Loucy (cell line): ENCODE measurements at regions not wholly inside any gene's neighbourhood (a gene's known extent, or its start where the extent isn't known, plus 50 kb on each side); places are given as distances from the start of the nearest gene placed in this dataset.

ENCODE experiments used
- H2AFZ ChIP-seq: fragments of 200-600 bp; sonication (generic); 2 replicates; pipeline ENCODE4 v1.6.0; 2016; ENCODE audit warnings: antibody characterized with exemption, mild to moderate bottlenecking, low read length, moderate library complexity
- H3F3A ChIP-seq: fragments of 200-600 bp; 2 replicates; pipeline ENCODE4 v1.6.0; 2016; ENCODE audit warnings: antibody characterized with exemption, low read depth, mild to moderate bottlenecking
- H3K27me3 ChIP-seq: fragments of 200-600 bp; sonication (generic); 2 replicates; pipeline ENCODE4 v1.6.1; 2014; ENCODE audit warnings: low read length, mild to moderate bottlenecking; ENCODE audit not compliant: insufficient read depth, poor library complexity, severe bottlenecking
- H3K36me3 ChIP-seq: fragments of 200-600 bp; sonication (generic); 2 replicates; pipeline ENCODE4 v1.6.1; 2016; ENCODE audit warnings: low read length; ENCODE audit not compliant: insufficient read depth
- H3K4me1 ChIP-seq: fragments of 200-600 bp; sonication (generic); 2 replicates; pipeline ENCODE4 v1.5.1; 2014; ENCODE audit warnings: low read length, mild to moderate bottlenecking; ENCODE audit not compliant: insufficient read depth, poor library complexity, severe bottlenecking
- H3K4me2 ChIP-seq: fragments of 200-600 bp; sonication (generic); 2 replicates; pipeline ENCODE4 v1.6.0; 2014; ENCODE audit warnings: antibody characterized with exemption, low read length, low read depth, mild to moderate bottlenecking; ENCODE audit not compliant: poor library complexity, severe bottlenecking
- H3K4me3 ChIP-seq: fragments of 200-600 bp; sonication (generic); 2 replicates; pipeline ENCODE4 v1.5.1; 2014; ENCODE audit warnings: low read length, mild to moderate bottlenecking, mixed read lengths; ENCODE audit not compliant: poor library complexity, severe bottlenecking
- H3K79me2 ChIP-seq: fragments of 200-600 bp; sonication (generic); 2 replicates; pipeline ENCODE4 v1.6.1; 2014; ENCODE audit warnings: low read length; ENCODE audit not compliant: insufficient read depth
- H3K9ac ChIP-seq: fragments of 200-600 bp; sonication (generic); 2 replicates; pipeline ENCODE4 v1.6.0; 2014; ENCODE audit warnings: mild to moderate bottlenecking, low read depth, low read length, moderate library complexity; ENCODE audit not compliant: poor library complexity, severe bottlenecking
- H3K9me2 ChIP-seq: fragments of 200-600 bp; sonication (generic); replicated peaks from 2 replicates; pipeline ENCODE4 v1.6.1; 2016; ENCODE audit warnings: low read depth, low read length, mixed read lengths
- H3K9me3 ChIP-seq: fragments of 200-600 bp; sonication (generic); 2 replicates; pipeline ENCODE4 v1.6.1; 2014; ENCODE audit warnings: mild to moderate bottlenecking, antibody characterized with exemption, low read length, low read depth; ENCODE audit not compliant: insufficient read depth
- H4K20me1 ChIP-seq: fragments of 200-600 bp; sonication (generic); 2 replicates; pipeline ENCODE4 v1.6.0; 2014; ENCODE audit warnings: antibody characterized with exemption, low read length, mild to moderate bottlenecking; ENCODE audit not compliant: insufficient read depth, poor library complexity, severe bottlenecking
- CTCF ChIP-seq: fragments of 200-600 bp; sonication (generic); conservative IDR thresholded peaks from 2 replicates; pipeline ENCODE4 v1.5.1; 2014; ENCODE audit warnings: mild to moderate bottlenecking, antibody characterized with exemption, low read length
- EZH2phosphoT487 ChIP-seq: fragments of 200-600 bp; IDR thresholded peaks from 2 replicates; pipeline ENCODE4 v1.6.1; 2018; ENCODE audit warnings: antibody characterized with exemption, mild to moderate bottlenecking, moderate library complexity, borderline replicate concordance

GRCh38 chr5:173744551-173744950 is 128.1 kb upstream of the BOD1 start:
- Histone ChIP-seq H3K9ac (no peak overlapping the region), H3F3A (no peaks in the 10 kb centered on the region), H3K4me3 (no peak overlapping the region), H2AFZ (no peak overlapping the region), H3K79me2 (no peaks in the 10 kb centered on the region), H3K9me2 (no peaks in the 10 kb centered on the region), H3K4me1 (no peaks in the 10 kb centered on the region), H3K36me3 (no peaks in the 10 kb centered on the region), H3K4me2 (no peak overlapping the region), H3K9me3 (no peaks in the 10 kb centered on the region), H4K20me1 (no peaks in the 10 kb centered on the region), H3K27me3 (no peaks in the 10 kb centered on the region)
- TF ChIP-seq CTCF = no peak
- no peak for TF ChIP-seq EZH2phosphoT487

DNA sequence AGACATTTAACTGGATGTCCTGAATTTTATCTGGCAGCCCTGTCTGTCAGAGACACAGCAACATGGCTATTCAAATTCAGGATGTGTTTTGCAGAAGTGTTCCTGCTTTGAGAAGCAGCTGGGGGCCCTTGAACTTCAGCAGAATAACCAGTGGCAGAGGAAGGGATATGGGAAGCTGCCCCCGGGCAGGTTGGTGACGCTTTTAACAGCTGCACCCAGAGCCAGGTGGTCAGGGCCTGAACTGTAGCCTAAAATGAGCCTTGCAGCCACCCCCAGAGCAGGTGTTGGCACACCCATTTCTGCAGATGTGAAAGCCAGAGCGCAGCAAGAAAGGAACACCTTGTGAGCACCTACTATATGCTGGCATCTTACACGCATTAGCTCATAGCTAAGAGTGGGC is 128.7 kb upstream of the BOD1 start:
- H3K36me3 ChIP-seq = no peaks in the 10 kb centered on the region
- no peak overlapping the region for H3K4me3 ChIP-seq
- no peaks in the 10 kb centered on the region for H3K9me3 ChIP-seq
- no peaks in the 10 kb centered on the region for H3K4me1 ChIP-seq
- no peaks in the 10 kb centered on the region for H3K27me3 ChIP-seq
- no peaks in the 10 kb centered on the region for H3K79me2 ChIP-seq
- no peaks in the 10 kb centered on the region for H4K20me1 ChIP-seq
- no peak overlapping the region for H3K4me2 ChIP-seq
- no peak overlapping the region for H2AFZ ChIP-seq
- H3K9ac ChIP-seq = no peak overlapping the region
- TF ChIP-seq EZH2phosphoT487 (no peak), CTCF (no peak)
- H3K9me2 ChIP-seq = no peaks in the 10 kb centered on the region
- no peaks in the 10 kb centered on the region for H3F3A ChIP-seq

GRCh38 chr5:173745557-173745956 is 129.1 kb upstream of the BOD1 start:
- Histone ChIP-seq H3K79me2 (no peaks in the 10 kb centered on the region), H3K36me3 (no peaks in the 10 kb centered on the region), H3K4me1 (no peaks in the 10 kb centered on the region), H3K4me2 (no peak overlapping the region), H3K9me3 (no peaks in the 10 kb centered on the region), H2AFZ (no peak overlapping the region), H3K9ac (no peak overlapping the region), H3K4me3 (no peak overlapping the region), H3K27me3 (no peaks in the 10 kb centered on the region), H4K20me1 (no peaks in the 10 kb centered on the region), H3K9me2 (no peaks in the 10 kb centered on the region), H3F3A (no peaks in the 10 kb centered on the region)
- no peak for TF ChIP-seq CTCF
- TF ChIP-seq EZH2phosphoT487 = no peak
